ENCODE measurements at regions not wholly inside any gene's neighbourhood (a gene's known extent, or its start where the extent isn't known, plus 50 kb on each side); places are given as distances from the start of the nearest gene placed in this dataset.
"Not testable (repeated sequence)": the region's sequence is repeated elsewhere in the genome, so short reads cannot be mapped to it uniquely, and the experiment has no call there.

- not testable (repeated sequence) for DNase-seq
Observed at GRCh38 chr12:87579091-87579490, 450.1 kb downstream of the C12orf50 start.

GRCh38 chr12:87575906-87576305, 453.3 kb downstream of the C12orf50 start:
- DNase-seq = no peak

- not testable (repeated sequence) for DNase-seq
Observed at GRCh38 chr12:87566918-87567317, 462.3 kb downstream of the C12orf50 start.

- DNase-seq = no peak
Observed at GRCh38 chr12:87556985-87557384, 472.2 kb downstream of the C12orf50 start.

- not testable (repeated sequence) for DNase-seq
Observed at GRCh38 chr12:87531213-87531612, 498.0 kb downstream of the C12orf50 start.

- no peak for DNase-seq
Observed at GRCh38 chr12:87529413-87529812, 499.8 kb downstream of the C12orf50 start.

GRCh38 chr12:87520968-87521367, 508.2 kb downstream of the C12orf50 start:
- DNase-seq = no peak

- no peak for DNase-seq
Observed at GRCh38 chr12:87518481-87518880, 510.7 kb downstream of the C12orf50 start.

- DNase-seq = no peak
Observed at GRCh38 chr12:87518036-87518435, 511.2 kb downstream of the C12orf50 start.

- DNase-seq = no peak
Observed at GRCh38 chr12:87513536-87514280, 515.5 kb downstream of the C12orf50 start.

- DNase-seq = no peak
Observed at GRCh38 chr12:87511371-87511770, 517.8 kb downstream of the C12orf50 start.

- no peak for DNase-seq
Observed at GRCh38 chr12:87509237-87509820, 519.9 kb downstream of the C12orf50 start.

- no peak for DNase-seq
Observed at GRCh38 chr12:87491598-87491997, 537.6 kb downstream of the C12orf50 start.

GRCh38 chr12:87491089-87491488, 538.1 kb downstream of the C12orf50 start:
- no peak for DNase-seq

GRCh38 chr12:87469295-87469694, 559.9 kb downstream of the C12orf50 start:
- DNase-seq = no peak

- DNase-seq = no peak
Observed at GRCh38 chr12:87467936-87468335, 561.3 kb downstream of the C12orf50 start.

- no peak for DNase-seq
Observed at GRCh38 chr12:87464565-87464964, 564.6 kb downstream of the C12orf50 start.

- no peak for DNase-seq
Observed at GRCh38 chr12:87444039-87444438, 585.2 kb downstream of the C12orf50 start.

GRCh38 chr12:87441511-87441910, 587.7 kb downstream of the C12orf50 start:
- DNase-seq = no peak

GRCh38 chr12:87439990-87440827, 589.0 kb downstream of the C12orf50 start:
- DNase-seq = no peak

- DNase-seq = no peak
Observed at GRCh38 chr12:87430444-87430843, 598.8 kb downstream of the C12orf50 start.

GRCh38 chr12:87428701-87429277, 600.4 kb downstream of the C12orf50 start:
- no peak for DNase-seq

Data from nucleus accumbens (tissue), 56 donors.